GM21528 (cell line): ENCODE measurements at regions not wholly inside any gene's neighbourhood (a gene's known extent, or its start where the extent isn't known, plus 50 kb on each side); places are given as distances from the start of the nearest gene placed in this dataset.

Experiments used
- ATAC-seq: cut with Tn5 transposase; IDR thresholded peaks from one replicate; pipeline ENCODE4 v1.9.1; 2021; ENCODE audit warnings: mild to moderate bottlenecking, moderate library complexity; ENCODE audit not compliant: unreplicated experiment, low FRiP score

- ATAC-seq, result no peak
Observed at GRCh38 chr18:27652480-27653121, 467.5 kb upstream of the CHST9 start.

- ATAC-seq, result no peak
Observed at GRCh38 chr18:27649621-27650020, 464.5 kb upstream of the CHST9 start.

DNA sequence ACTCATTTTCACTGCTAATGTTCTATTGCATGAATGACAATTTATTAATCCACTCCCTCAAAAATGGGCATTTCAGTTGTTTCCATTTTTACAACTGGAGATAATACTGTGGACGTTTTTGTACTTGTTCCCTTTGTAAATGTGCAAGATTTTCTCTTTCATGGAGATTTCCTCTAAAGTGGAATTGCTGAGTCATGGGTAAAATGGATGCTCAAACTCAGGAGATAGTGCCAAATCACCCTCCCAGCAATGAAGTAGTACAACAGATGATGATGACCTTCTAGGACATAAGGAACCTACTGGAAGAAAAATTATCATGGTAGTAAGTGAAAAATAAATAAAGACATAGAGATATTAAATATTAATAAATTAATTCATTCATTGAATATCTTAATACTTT lies 460.8 kb upstream of the CHST9 start:
- no peak for ATAC-seq

DNA sequence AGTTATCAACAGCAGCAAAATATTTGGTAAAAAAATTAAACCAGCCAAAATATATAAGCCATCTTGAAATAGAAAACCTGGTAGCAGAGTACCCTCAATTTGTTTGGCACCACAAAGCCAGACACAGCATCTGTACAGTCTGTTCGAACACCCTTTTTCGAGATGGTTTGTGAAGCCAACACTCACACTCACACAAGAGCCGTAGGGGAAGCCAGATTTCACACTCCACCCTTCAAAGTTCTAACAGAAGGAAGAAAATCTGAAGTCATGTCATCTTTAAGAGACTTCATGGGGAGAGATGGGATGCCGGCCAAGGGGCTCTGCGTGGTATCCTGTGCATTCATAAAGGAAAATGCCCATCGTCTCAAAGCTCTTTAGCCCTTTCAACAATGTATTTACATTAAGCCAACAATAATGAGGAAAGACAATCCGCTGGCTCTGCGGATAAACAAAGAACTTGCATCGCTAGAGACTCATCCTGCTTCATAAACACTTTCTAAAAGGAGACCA lies 451.5 kb upstream of the CHST9 start:
- ATAC-seq, result no peak

GRCh38 chr18:27632706-27633105 lies 447.6 kb upstream of the CHST9 start:
- no peak for ATAC-seq

- ATAC-seq, result no peak
Observed at GRCh38 chr18:27627927-27628326, 442.8 kb upstream of the CHST9 start.

DNA sequence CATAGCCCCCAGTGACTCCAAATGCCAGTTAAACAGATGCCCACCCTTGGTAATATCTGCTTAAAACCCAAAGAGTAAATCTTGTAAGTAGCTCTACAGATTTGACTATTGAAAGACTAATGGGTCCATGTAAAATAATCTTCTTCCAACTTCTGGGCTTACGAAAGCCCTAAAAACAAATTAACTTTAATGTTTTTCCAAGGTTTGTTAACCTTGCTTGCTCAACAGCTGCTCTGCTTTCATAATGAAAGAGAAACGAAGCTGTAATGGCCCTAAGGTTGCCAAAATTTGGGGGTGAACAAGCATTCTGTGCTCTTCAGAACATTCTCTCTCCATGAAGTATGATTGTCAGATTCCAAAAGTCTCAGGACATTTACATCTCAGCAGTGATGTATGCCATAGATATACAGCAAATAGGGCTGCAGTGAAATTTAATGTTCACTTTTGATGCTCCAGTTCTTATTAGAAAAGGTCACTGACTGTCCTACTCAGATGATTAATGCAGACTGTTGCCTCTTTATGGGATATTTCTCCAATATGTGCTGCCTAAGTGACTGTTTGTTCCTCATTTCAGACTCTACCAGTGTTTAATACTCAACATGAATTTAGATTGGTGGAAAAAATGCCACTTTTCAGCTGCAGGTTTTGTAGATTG lies 436.3 kb upstream of the CHST9 start:
- no peak for ATAC-seq

- ATAC-seq, result no peak
Observed at GRCh38 chr18:27619906-27620305, 434.8 kb upstream of the CHST9 start.

DNA sequence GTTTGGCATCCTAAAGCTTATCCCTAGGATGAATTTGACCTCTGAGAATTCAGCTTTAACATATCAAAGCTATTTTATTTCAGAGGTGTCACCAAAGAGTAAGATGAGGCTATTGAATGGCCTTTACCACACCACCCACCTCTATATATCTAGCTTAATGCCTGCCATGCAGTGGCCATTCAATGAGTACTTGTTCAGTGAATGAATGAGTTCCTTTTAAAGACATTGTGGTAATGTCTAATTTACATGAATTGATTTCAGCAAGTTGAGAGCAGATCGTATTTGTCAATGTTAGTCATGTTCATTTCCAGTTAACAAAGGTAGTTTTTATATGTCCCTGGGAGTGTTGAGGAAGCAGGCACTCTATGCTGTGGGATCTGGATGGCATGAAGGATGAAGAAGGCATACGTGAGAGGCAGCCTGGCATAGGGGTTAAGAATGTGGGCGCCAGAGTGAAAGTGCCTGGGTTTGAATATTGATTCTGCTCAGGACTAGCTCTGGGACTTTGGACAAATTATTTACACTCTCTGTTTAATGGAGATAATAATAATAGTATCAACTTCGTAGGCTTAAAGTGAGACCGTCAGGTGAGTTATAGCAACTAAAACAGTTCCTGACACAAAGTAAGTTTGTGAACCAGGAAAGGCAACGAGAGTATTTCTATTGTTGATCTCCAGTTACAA lies 434.1 kb upstream of the CHST9 start:
- ATAC-seq, result no peak

GRCh38 chr18:27616324-27616723 lies 431.2 kb upstream of the CHST9 start:
- ATAC-seq, result no peak

- ATAC-seq, result no peak
Observed at GRCh38 chr18:27614951-27615844, 430.1 kb upstream of the CHST9 start.

DNA sequence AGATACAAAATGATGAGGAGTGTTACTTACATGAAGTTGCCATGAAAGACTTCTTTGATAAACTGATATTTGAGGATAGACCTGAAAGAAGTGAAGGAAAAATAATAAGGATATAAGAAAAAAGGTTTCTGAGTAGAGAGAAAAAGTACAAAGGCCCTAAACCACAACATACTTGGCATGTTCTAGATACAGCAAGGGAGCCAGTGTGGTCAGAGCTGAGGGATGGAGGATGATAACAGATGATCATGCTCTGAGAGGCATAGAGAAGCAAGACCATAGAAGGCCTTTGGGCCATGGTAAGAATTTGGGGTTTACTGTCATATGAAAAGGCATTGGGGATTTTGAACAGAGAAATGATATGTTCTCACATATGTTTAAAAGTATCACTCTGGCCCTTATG lies 424.1 kb upstream of the CHST9 start:
- ATAC-seq, result no peak

GRCh38 chr18:27608742-27609141 lies 423.6 kb upstream of the CHST9 start:
- ATAC-seq, result no peak

DNA sequence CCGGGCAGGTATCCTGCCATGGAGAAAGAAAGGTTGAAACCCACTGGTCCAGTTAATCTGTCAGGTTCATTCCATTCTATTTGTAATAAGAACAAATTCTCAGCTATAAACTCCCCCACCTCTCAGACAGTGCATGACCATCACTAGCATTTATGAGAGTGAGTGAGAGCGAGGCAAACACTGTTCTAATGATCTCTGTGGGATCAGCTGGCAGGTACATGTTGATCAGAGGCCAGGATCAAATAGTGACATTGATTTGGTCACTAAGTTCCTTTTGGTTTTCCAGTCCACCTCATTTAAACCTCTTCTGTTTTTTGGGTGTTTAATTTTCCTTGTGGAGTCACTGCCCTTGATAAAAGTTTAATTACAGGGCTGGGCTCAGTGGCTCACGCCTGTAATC lies 423.1 kb upstream of the CHST9 start:
- ATAC-seq, result no peak

- no peak for ATAC-seq
Observed at GRCh38 chr18:27606741-27607140, 421.6 kb upstream of the CHST9 start.

DNA sequence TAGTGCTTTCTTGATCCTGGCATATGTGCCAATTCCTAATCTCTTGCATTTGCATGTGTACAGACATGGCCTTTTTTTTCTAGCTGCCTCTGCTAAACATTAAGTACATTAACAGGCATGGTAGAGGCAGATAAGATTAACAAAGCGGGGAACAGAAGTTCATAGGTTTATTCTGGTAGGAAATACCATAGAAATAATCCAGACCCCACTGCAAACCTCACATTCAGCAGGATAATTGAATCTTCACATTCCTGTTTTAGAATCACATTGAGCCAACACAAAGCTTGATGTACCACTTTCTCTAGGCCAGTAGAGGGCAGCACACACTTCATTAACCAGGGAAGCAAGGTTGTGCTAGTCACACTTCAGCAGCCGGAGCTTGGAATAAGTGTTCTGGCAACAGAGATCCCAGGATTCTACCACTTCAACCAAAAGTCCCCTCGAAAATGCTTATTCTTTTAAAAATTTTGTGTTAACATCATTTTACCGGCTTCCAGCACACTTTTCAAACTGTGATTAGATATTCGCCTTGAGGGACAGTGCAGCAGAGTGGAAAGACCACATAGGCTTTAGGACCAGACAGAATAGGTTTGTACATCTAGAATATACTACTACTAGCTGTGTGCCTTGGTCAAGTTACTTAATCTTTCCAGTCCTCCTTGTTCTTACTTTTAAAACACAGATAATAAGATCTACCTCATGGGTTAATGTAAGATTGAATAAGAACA lies 420.2 kb upstream of the CHST9 start:
- peak; percentile 76 for ATAC-seq

DNA sequence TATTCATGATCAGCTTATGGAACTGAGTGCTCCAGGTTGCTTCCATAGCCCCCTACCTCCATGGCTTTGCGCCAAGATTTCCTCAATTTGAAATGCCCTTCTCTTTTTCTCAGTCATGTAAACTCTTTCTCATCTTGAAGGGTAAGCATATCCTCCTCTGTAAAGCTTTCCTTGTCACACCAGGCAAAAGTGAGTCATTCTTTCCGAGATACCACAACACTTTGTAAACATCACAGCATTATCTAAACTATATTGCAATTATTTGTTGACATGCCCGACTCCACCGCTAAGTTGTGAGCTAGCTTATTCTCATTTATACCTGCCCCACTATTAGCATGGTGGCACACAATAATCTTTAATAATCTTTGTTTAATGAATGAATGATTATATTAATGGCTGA lies 419.5 kb upstream of the CHST9 start:
- ATAC-seq, result no peak

- no peak for ATAC-seq
Observed at GRCh38 chr18:27602092-27602491, 417.0 kb upstream of the CHST9 start.

DNA sequence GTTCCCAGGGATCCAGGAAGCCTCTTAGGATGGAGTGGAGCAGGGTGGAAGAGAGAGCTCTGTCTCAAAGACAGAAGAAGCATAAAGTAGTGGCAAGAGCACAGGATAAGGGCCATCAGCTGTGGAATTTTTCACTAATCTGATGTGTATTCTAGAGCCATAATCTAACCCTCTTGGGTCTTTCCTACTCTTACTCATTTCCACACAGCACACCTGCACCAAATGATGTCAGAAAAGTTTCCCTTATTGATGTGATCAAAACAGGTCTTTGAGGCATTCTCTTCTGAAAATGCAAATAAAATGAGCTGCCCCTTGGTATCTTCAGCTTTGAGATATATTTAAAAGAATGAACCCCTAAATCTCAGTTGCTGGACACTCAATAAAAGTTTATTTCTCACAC lies 415.1 kb upstream of the CHST9 start:
- ATAC-seq, result no peak

DNA sequence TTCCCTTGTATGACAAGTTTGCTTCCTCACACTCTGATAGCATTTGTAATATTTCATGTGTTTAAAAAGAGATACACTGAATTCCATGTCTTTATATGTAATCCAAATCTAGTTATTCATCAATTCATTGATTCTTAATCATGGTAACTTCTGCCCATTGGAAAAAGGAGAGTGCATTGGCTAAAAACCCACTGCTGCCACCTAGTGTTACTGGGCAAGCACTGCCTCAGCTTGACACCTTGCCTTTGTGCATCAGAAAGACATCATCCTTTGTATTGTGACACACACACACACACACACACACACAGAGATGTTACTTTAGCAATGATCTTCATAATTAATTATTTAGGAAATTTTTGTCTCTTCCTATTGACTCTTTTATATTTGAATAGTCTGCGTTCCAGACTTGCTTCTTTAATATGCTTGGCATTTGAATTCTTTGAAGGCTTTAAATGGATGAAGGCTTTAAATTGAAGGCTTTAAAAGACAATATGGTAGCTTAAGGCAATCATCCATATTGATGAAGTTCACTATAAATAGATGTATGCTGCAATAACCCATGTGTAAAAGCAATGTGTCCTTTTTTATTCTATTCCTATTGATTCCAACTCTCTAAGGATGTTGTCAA lies 414.2 kb upstream of the CHST9 start:
- ATAC-seq, result no peak
